K562 (cell line): ENCODE measurements at regions not wholly inside any gene's neighbourhood (a gene's known extent, or its start where the extent isn't known, plus 50 kb on each side); places are given as distances from the start of the nearest gene placed in this dataset.
"Not testable (repeated sequence)": the region's sequence is repeated elsewhere in the genome, so short reads cannot be mapped to it uniquely, and the experiment has no call there.

Experiments
- ATAC-seq: fragments of 200-7000 bp; cut with Tn5 transposase; 3 replicates; pipeline ENCODE4 v1.9.1; 2020; ENCODE audit warnings: moderate library complexity
- BruUV-seq: library from RNA; stranded (reverse); fragments of 400-500 nt; replicated peaks from 2 replicates; lab custom pipeline; 2021; lab: Mats Ljungman, UMichigan
- CTCF ChIA-PET: fragments of 300-600 bp; formaldehyde crosslinking; extraction: SDS; loops from one replicate; lab custom pipeline; 2021; ENCODE audit warnings: low intra/inter-chr PET ratio; lab: Yijun Ruan, JAX
- POLR2A ChIA-PET: fragments of 300-600, 350-650 bp; sonication (Branson Sonifier 250); formaldehyde crosslinking; extraction: SDS; loops from one replicate; lab custom pipeline; 2021; ENCODE audit warnings: antibody characterized with exemption, inconsistent platforms; lab: Yijun Ruan, JAX
- DNase-seq, 4 experiments: peaks; one replicate each; pipeline versions ENCODE4 v3.0.0 to v3.0.0-alpha.2; 2011 to 2018; ENCODE audit warnings: low spot score in 3 of 4, mixed read lengths in 3 of 4; ENCODE audit errors: extremely low read depth in 1 of 4
- FAIRE-seq: peaks from 2 replicates; lab custom pipeline; 2011; peaks lifted over from hg19 to GRCh38; lab: Jason Lieb, UNC
- H2AFZ ChIP-seq: 2 replicates; pipeline ENCODE4 v1.6.0; 2011; ENCODE audit warnings: low read depth, low read length, control low read depth, inconsistent platforms
- H3K27ac ChIP-seq: fragments of 200-600 bp; 3 replicates; pipeline ENCODE4 v1.8.0; 2011; ENCODE audit warnings: low read depth, mild to moderate bottlenecking, control low read depth, inconsistent platforms, low read length, moderate library complexity, mixed read lengths; ENCODE audit errors: extremely low read depth
- H3K27me3 ChIP-seq, 2 experiments: fragments of 300-600 bp in 1 of 2; 2 replicates in 1 of 2; 3 replicates in 1 of 2; pipeline versions ENCODE4 v1.6.0 to v1.8.0; 2011; ENCODE audit warnings: inconsistent platforms in 2 of 2, low read length in 2 of 2, mild to moderate bottlenecking in 1 of 2, mixed read lengths in 1 of 2, moderate library complexity in 1 of 2; ENCODE audit not compliant: control insufficient read depth in 2 of 2, insufficient read depth in 2 of 2
- H3K36me3 ChIP-seq: fragments of 300-600 bp; 3 replicates; pipeline ENCODE4 v1.8.0; 2011; ENCODE audit warnings: mild to moderate bottlenecking, low read length, inconsistent platforms; ENCODE audit not compliant: control insufficient read depth, insufficient read depth
- H3K4me1 ChIP-seq, 2 experiments: fragments of 200-600 bp in 1 of 2; replicated peaks in 1 of 2; 2 replicates in 1 of 2; 3 replicates in 1 of 2; pipeline versions ENCODE4 v1.5.1 to v1.8.0; 2011; ENCODE audit warnings: inconsistent platforms in 2 of 2, low read length in 2 of 2, mild to moderate bottlenecking in 1 of 2, mixed read lengths in 1 of 2, moderate library complexity in 1 of 2; ENCODE audit not compliant: control insufficient read depth in 2 of 2, insufficient read depth in 2 of 2
- H3K4me2 ChIP-seq: 2 replicates; pipeline ENCODE4 v1.6.1; 2011; ENCODE audit warnings: low read length, control low read depth, inconsistent platforms, mixed read lengths; ENCODE audit not compliant: insufficient read depth
- H3K4me3 ChIP-seq: fragments of 200-600 bp; sonication (generic), shearing (Covaris generic); 2 replicates; pipeline ENCODE4 v1.5.1; 2016; ENCODE audit warnings: control low read depth, inconsistent platforms
- H3K79me2 ChIP-seq: fragments of 200-600 bp; 3 replicates; pipeline ENCODE4 v1.8.0; 2011; ENCODE audit warnings: low read length, inconsistent platforms; ENCODE audit not compliant: control insufficient read depth, insufficient read depth
- H3K9ac ChIP-seq, 2 experiments: 2 replicates each; pipeline versions ENCODE4 v1.6.0 to v1.6.1; 2011; ENCODE audit warnings: low read depth in 2 of 2, low read length in 2 of 2, control low read depth in 1 of 2, inconsistent platforms in 1 of 2, mild to moderate bottlenecking in 1 of 2, mixed read lengths in 1 of 2; ENCODE audit not compliant: insufficient read depth in 1 of 2
- H3K9me1 ChIP-seq: one replicate; pipeline ENCODE4 v1.6.0; 2011; ENCODE audit warnings: inconsistent platforms, mild to moderate bottlenecking, low read length, moderate library complexity; ENCODE audit not compliant: control insufficient read depth, insufficient read depth
- H3K9me3 ChIP-seq: replicated peaks from 2 replicates; pipeline ENCODE4 v1.5.1; 2011; ENCODE audit warnings: low read depth, low read length, inconsistent platforms; ENCODE audit not compliant: control insufficient read depth, insufficient read depth
- H4K20me1 ChIP-seq: replicated peaks from 2 replicates; pipeline ENCODE4 v1.6.1; 2011; ENCODE audit warnings: low read length, inconsistent platforms, mixed read lengths; ENCODE audit not compliant: control insufficient read depth, insufficient read depth
- WGBS: fragments of 100-300 bp; shearing (Covaris generic); methylation state at CpG from one replicate; pipeline ENCODE4 v1.1.6; 2016; ENCODE audit warnings: low coverage, mixed read lengths; ENCODE audit not compliant: insufficient coverage; ENCODE audit errors: missing lambda C conversion rate; 5-methylcytosine and 5-hydroxymethylcytosine counted together
- in situ Hi-C: fragments of 300-500 bp; cut with MboI; formaldehyde crosslinking; loops from 4 replicates; pipeline ENCODE4 v1.15.0; 2018; ENCODE audit warnings: inconsistent platforms, mixed read lengths
- intact Hi-C: fragments of 100-400 bp; cut with micrococcal nuclease; formaldehyde crosslinking; loops from 2 replicates; pipeline ENCODE4 v1.14.2; 2022

DNA sequence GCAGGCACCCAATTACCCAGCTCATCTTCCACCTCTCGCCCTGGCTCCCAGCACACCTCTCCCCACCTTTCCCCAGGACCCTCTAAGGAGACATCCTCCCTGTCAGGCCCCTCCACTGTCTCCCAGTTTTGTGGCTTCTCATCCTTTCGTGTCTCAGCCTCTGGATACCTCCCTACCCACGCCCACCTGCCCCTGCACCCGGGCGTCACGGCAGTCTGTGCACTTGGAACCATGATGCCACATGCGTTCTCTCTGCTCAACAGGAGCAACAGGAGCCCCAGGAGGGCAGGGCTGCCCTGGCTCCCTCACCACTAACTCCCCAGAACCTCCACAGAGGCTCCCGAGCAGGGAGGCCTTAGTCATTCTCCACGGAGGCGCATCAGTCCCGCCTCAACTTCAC is 472.8 kb downstream of the TP53TG3F start:
- H3K4me3 ChIP-seq, FAIRE-seq, H3K27ac ChIP-seq, in situ Hi-C loops, H3K4me1 ChIP-seq, BruUV-seq, H3K9me1 ChIP-seq, ATAC-seq, POLR2A ChIA-PET, H3K9ac ChIP-seq, H3K4me2 ChIP-seq, CTCF ChIA-PET, H4K20me1 ChIP-seq, H3K9me3 ChIP-seq, intact Hi-C loops, H3K27me3 ChIP-seq, DNase-seq, H2AFZ ChIP-seq, H3K79me2 ChIP-seq, H3K36me3 ChIP-seq: not testable (repeated sequence)
- no CpG with 5 or more reads among the region's 11 CpGs for WGBS

DNA sequence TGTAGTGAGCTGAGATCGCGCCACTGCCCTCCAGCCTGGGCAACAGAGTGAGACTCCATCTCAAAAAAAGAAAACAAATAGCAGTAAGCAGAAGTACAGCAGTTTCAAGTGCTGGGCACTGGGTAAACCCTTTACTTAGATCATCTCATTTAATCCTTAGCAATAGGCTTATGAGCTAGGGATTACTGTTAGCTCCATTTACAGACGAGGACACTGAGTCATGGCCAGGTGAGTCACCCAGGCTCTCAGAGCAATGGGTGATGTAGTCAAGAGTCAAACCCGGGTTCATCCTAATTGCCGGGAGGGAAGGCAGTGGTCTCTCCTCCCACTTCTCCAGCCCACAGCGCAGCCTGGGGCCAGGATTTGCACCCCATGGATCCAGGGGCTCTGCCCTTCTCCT is 473.6 kb downstream of the TP53TG3F start:
- H3K4me2 ChIP-seq, H3K9me3 ChIP-seq, intact Hi-C loops, H4K20me1 ChIP-seq, H3K27me3 ChIP-seq, POLR2A ChIA-PET, CTCF ChIA-PET, H2AFZ ChIP-seq, DNase-seq, in situ Hi-C loops, H3K9ac ChIP-seq, H3K4me3 ChIP-seq, ATAC-seq, FAIRE-seq, H3K9me1 ChIP-seq, H3K27ac ChIP-seq, H3K36me3 ChIP-seq, H3K4me1 ChIP-seq, H3K79me2 ChIP-seq, BruUV-seq: not testable (repeated sequence)
- WGBS: no CpG with 5 or more reads among the region's 6 CpGs

DNA sequence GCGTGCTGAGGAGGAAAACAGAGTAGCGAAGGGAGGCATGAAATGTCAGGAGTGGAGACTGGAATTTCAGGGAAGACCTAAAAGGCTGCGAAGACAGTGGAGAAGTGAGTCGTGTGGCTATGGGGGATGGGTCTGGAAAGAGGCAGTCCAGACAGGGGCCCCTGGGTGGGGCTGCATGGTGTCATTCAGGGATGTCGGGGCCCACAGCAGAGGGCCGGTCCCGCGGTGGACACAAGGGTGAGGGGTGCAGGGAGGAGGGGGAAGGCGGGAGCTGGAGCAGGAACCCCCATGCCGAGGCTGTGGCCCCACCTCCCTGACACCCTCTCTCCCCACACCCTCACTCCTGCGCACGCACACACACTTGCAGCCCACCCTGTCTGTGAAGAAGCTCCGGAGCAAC is 476.4 kb downstream of the TP53TG3F start:
- CTCF ChIA-PET, BruUV-seq, intact Hi-C loops, H3K4me3 ChIP-seq, H3K4me2 ChIP-seq, H3K9me3 ChIP-seq, DNase-seq, ATAC-seq, H3K36me3 ChIP-seq, H3K27ac ChIP-seq, FAIRE-seq, H3K79me2 ChIP-seq, H3K9ac ChIP-seq, POLR2A ChIA-PET, H3K27me3 ChIP-seq, H3K9me1 ChIP-seq, H4K20me1 ChIP-seq, in situ Hi-C loops, H3K4me1 ChIP-seq, H2AFZ ChIP-seq: not testable (repeated sequence)
- WGBS: 20% methylated on average over 1 of the region's 13 CpGs
